IPS-15b (cell line): ENCODE measurements at regions not wholly inside any gene's neighbourhood (a gene's known extent, or its start where the extent isn't known, plus 50 kb on each side); places are given as distances from the start of the nearest gene placed in this dataset.
"Not testable (repeated sequence)": the region's sequence is repeated elsewhere in the genome, so short reads cannot be mapped to it uniquely, and the experiment has no call there.

Experiments used
- H3K27me3 ChIP-seq: one replicate; pipeline ENCODE4 v1.6.1; 2013; ENCODE audit warnings: low read length; ENCODE audit not compliant: control insufficient read depth, insufficient read depth
- H3K36me3 ChIP-seq: one replicate; pipeline ENCODE4 v1.6.1; 2013; ENCODE audit warnings: low read length; ENCODE audit not compliant: control insufficient read depth, insufficient read depth
- H3K4me1 ChIP-seq: one replicate; pipeline ENCODE4 v1.6.1; 2013; ENCODE audit warnings: mild to moderate bottlenecking, low read length; ENCODE audit not compliant: control insufficient read depth, insufficient read depth
- H3K4me3 ChIP-seq: one replicate; pipeline ENCODE4 v1.5.1; 2013; ENCODE audit warnings: low read depth, low read length
- H3K9ac ChIP-seq: one replicate; pipeline ENCODE4 v1.6.1; 2013; ENCODE audit warnings: low read depth, mild to moderate bottlenecking, low read length
- H3K9me3 ChIP-seq: one replicate; pipeline ENCODE4 v1.6.1; 2013; ENCODE audit warnings: mild to moderate bottlenecking, low read length; ENCODE audit not compliant: control insufficient read depth, insufficient read depth

- not testable (repeated sequence) for H3K9ac ChIP-seq, H3K4me3 ChIP-seq, H3K36me3 ChIP-seq, H3K27me3 ChIP-seq, H3K4me1 ChIP-seq, H3K9me3 ChIP-seq
Observed at GRCh38 chr16:16770717-16771116, 391.8 kb downstream of the NPIPA7 start.

- no peaks in the 10 kb centered on the region for H3K27me3 ChIP-seq
- H3K4me1 ChIP-seq = peaks cover 5% of the 10 kb centered on the region
- no peak overlapping the region for H3K4me3 ChIP-seq
- H3K36me3 ChIP-seq = no peaks in the 10 kb centered on the region
- no peaks in the 10 kb centered on the region for H3K9me3 ChIP-seq
- H3K9ac ChIP-seq = no peak overlapping the region
Observed at GRCh38 chr16:16774389-16774788, 395.4 kb downstream of the NPIPA7 start.

GRCh38 chr16:16778332-16778731 lies 399.4 kb downstream of the NPIPA7 start:
- H3K4me3 ChIP-seq = no peak overlapping the region
- H3K36me3 ChIP-seq = no peaks in the 10 kb centered on the region
- H3K9me3 ChIP-seq = no peaks in the 10 kb centered on the region
- H3K4me1 ChIP-seq = peaks cover 5% of the 10 kb centered on the region
- H3K9ac ChIP-seq = no peak overlapping the region
- no peaks in the 10 kb centered on the region for H3K27me3 ChIP-seq

GRCh38 chr16:16780588-16780987 lies 401.6 kb downstream of the NPIPA7 start:
- Histone ChIP-seq H3K9ac (no peak overlapping the region), H3K9me3 (no peaks in the 10 kb centered on the region), H3K4me3 (no peak overlapping the region), H3K27me3 (no peaks in the 10 kb centered on the region), H3K36me3 (no peaks in the 10 kb centered on the region), H3K4me1 (peaks cover 8% of the 10 kb centered on the region)

- Histone ChIP-seq H3K9me3 (no peaks in the 10 kb centered on the region), H3K27me3 (no peaks in the 10 kb centered on the region), H3K4me3 (no peak overlapping the region), H3K4me1 (peaks cover 8% of the 10 kb centered on the region), H3K9ac (no peak overlapping the region), H3K36me3 (no peaks in the 10 kb centered on the region)
Observed at GRCh38 chr16:16782153-16782552, 403.2 kb downstream of the NPIPA7 start.

- Histone ChIP-seq H3K9me3 (no peaks in the 10 kb centered on the region), H3K36me3 (no peaks in the 10 kb centered on the region), H3K27me3 (peaks cover 2% of the 10 kb centered on the region), H3K4me3 (no peak overlapping the region), H3K9ac (no peak overlapping the region), H3K4me1 (peaks cover 10% of the 10 kb centered on the region)
Observed at GRCh38 chr16:16788004-16788403, 409.1 kb downstream of the NPIPA7 start.

GRCh38 chr16:16790597-16790996 lies 411.7 kb downstream of the NPIPA7 start:
- peaks cover 2% of the 10 kb centered on the region for H3K27me3 ChIP-seq
- peaks cover 2% of the 10 kb centered on the region for H3K4me1 ChIP-seq
- no peak overlapping the region for H3K9ac ChIP-seq
- no peak overlapping the region for H3K4me3 ChIP-seq
- no peaks in the 10 kb centered on the region for H3K36me3 ChIP-seq
- H3K9me3 ChIP-seq = no peaks in the 10 kb centered on the region

GRCh38 chr16:16791051-16791450 lies 412.1 kb downstream of the NPIPA7 start:
- no peak overlapping the region for H3K9ac ChIP-seq
- no peaks in the 10 kb centered on the region for H3K9me3 ChIP-seq
- peaks cover 2% of the 10 kb centered on the region for H3K27me3 ChIP-seq
- H3K4me3 ChIP-seq = no peak overlapping the region
- H3K36me3 ChIP-seq = no peaks in the 10 kb centered on the region
- peaks cover 2% of the 10 kb centered on the region for H3K4me1 ChIP-seq

- H3K9ac ChIP-seq = no peak overlapping the region
- peaks cover 2% of the 10 kb centered on the region for H3K27me3 ChIP-seq
- no peaks in the 10 kb centered on the region for H3K4me1 ChIP-seq
- H3K4me3 ChIP-seq = no peak overlapping the region
- H3K36me3 ChIP-seq = no peaks in the 10 kb centered on the region
- H3K9me3 ChIP-seq = no peaks in the 10 kb centered on the region
Observed at GRCh38 chr16:16797239-16797638, 418.3 kb downstream of the NPIPA7 start.

- no peaks in the 10 kb centered on the region for H3K27me3 ChIP-seq
- H3K4me3 ChIP-seq = no peak overlapping the region
- no peaks in the 10 kb centered on the region for H3K36me3 ChIP-seq
- H3K9me3 ChIP-seq = no peaks in the 10 kb centered on the region
- no peak overlapping the region for H3K9ac ChIP-seq
- H3K4me1 ChIP-seq = no peaks in the 10 kb centered on the region
Observed at GRCh38 chr16:16798504-16798903, 419.6 kb downstream of the NPIPA7 start.

- no peaks in the 10 kb centered on the region for H3K9me3 ChIP-seq
- no peak overlapping the region for H3K9ac ChIP-seq
- no peaks in the 10 kb centered on the region for H3K27me3 ChIP-seq
- no peaks in the 10 kb centered on the region for H3K4me1 ChIP-seq
- no peaks in the 10 kb centered on the region for H3K36me3 ChIP-seq
- no peak overlapping the region for H3K4me3 ChIP-seq
Observed at GRCh38 chr16:16805809-16806208, 426.9 kb downstream of the NPIPA7 start.

GRCh38 chr16:16815641-16816040 lies 436.7 kb downstream of the NPIPA7 start:
- H3K9me3 ChIP-seq = peaks cover 3% of the 10 kb centered on the region
- H3K27me3 ChIP-seq = no peaks in the 10 kb centered on the region
- no peak overlapping the region for H3K4me3 ChIP-seq
- H3K9ac ChIP-seq = no peak overlapping the region
- no peaks in the 10 kb centered on the region for H3K36me3 ChIP-seq
- no peaks in the 10 kb centered on the region for H3K4me1 ChIP-seq

GRCh38 chr16:16817196-16817595 lies 438.3 kb downstream of the NPIPA7 start:
- no peak overlapping the region for H3K4me3 ChIP-seq
- H3K9ac ChIP-seq = no peak overlapping the region
- no peaks in the 10 kb centered on the region for H3K27me3 ChIP-seq
- no peaks in the 10 kb centered on the region for H3K4me1 ChIP-seq
- no peaks in the 10 kb centered on the region for H3K36me3 ChIP-seq
- H3K9me3 ChIP-seq = peaks cover 3% of the 10 kb centered on the region
